Spleen (tissue), 7 donors: ENCODE measurements at regions not wholly inside any gene's neighbourhood (a gene's known extent, or its start where the extent isn't known, plus 50 kb on each side); places are given as distances from the start of the nearest gene placed in this dataset.

Experiments
- CTCF ChIP-seq, 11 experiments: fragments of 200-600 bp in 7 of 11; fragments of 450-650 bp in 4 of 11; sonication (generic) in 4 of 11; IDR thresholded peaks in 8 of 11; conservative IDR thresholded peaks in 3 of 11; 1 replicate in 7 of 11; 2 replicates in 4 of 11; pipeline versions ENCODE4 v1.4.0 to v1.8.0; 2016 to 2021; ENCODE audit warnings: antibody characterized with exemption in 11 of 11, inconsistent platforms in 4 of 11, mild to moderate bottlenecking in 1 of 11
- POLR2A ChIP-seq, 3 donors: fragments of 450-650 bp; IDR thresholded peaks; one replicate each; pipeline ENCODE4 v1.5.1; 2017; ENCODE audit warnings: antibody characterized with exemption in 3 of 3, mild to moderate bottlenecking in 1 of 3
- POLR2AphosphoS5 ChIP-seq, 3 donors: sonication (generic); formaldehyde crosslinking; IDR thresholded peaks; one replicate each; pipeline ENCODE4 v1.5.1; 2017; ENCODE audit warnings: antibody characterized with exemption in 3 of 3
- donor health status: DM: no; HTN: no; CAD: no; lungs with moderate emphysema.
- donor health status: DM: no; HTN: no; CAD: no.
- donor health status: DM: no; HTN: no; CAD: no.

DNA sequence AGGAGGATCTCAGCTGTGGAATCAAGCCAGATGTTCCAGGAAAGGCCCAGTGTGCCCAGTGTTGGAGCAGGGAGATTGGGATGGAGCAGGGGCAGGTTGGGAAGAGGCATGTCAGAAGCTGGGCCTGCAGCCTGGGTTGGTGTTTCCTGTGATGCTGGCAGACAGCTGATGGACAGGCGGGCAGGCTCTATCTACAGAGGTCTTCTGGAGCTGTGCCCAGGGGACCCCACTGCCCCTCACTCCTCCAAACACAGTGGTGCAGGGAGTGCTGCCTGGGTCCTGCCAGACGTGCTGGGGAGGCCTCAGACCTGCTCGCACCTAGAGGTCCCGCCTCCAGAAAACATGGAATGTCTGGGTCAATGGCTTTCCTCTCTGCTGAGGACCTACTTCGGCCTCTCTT lies 182.9 kb upstream of the TCERG1L start:
- TF ChIP-seq POLR2AphosphoS5 (IDR thresholded peaks at IDR 0.05) (no peak), CTCF (IDR thresholded peaks at IDR 0.05 in 8 of 11, conservative IDR thresholded peaks at IDR 0.05 in 3 of 11) (no peak), POLR2A (IDR thresholded peaks at IDR 0.05) (no peak)
